B cell (primary cell): ENCODE measurements at regions not wholly inside any gene's neighbourhood (a gene's known extent, or its start where the extent isn't known, plus 50 kb on each side); places are given as distances from the start of the nearest gene placed in this dataset.

Experiments
- ATAC-seq: fragments of 200-7000 bp; cut with Tn5 transposase; one replicate; pipeline ENCODE4 v1.10.0; 2021; ENCODE audit warnings: low read depth, mild to moderate bottlenecking, moderate number of reproducible peaks, moderate library complexity
- CTCF ChIA-PET: fragments of 350-600 bp; sonication (Branson Sonifier 250); formaldehyde crosslinking; loops from one replicate; lab custom pipeline; 2021; ENCODE audit warnings: antibody characterized with exemption, inconsistent platforms; lab: Charles Lee
- POLR2A ChIA-PET: fragments of 350-600 bp; sonication (Branson Sonifier 250); formaldehyde crosslinking; loops from one replicate; lab custom pipeline; 2021; ENCODE audit warnings: antibody characterized with exemption; lab: Charles Lee
- DNase-seq: peaks from one replicate; pipeline ENCODE4 v3.0.0; 2013
- H2AFZ ChIP-seq: 2 replicates; pipeline ENCODE4 v1.6.1; 2012; ENCODE audit warnings: mild to moderate bottlenecking, low read depth, low read length; ENCODE audit not compliant: insufficient read depth, poor library complexity, severe bottlenecking
- H3K27ac ChIP-seq, 2 donors: 1 replicate in 1 of 2; 2 replicates in 1 of 2; pipeline ENCODE4 v1.5.1; 2012 to 2013; ENCODE audit warnings: low read length in 2 of 2, mild to moderate bottlenecking in 2 of 2, moderate library complexity in 1 of 2
- H3K27me3 ChIP-seq, 4 experiments: fragments of 200-600 bp in 1 of 4; sonication (generic) in 1 of 4; replicated peaks in 1 of 4; 1 replicate in 2 of 4; 2 replicates in 2 of 4; pipeline versions ENCODE4 v1.6.1 to v1.7.0; 2013 to 2016; ENCODE audit warnings: low read length in 3 of 4, mild to moderate bottlenecking in 2 of 4, mixed read lengths in 1 of 4, moderate library complexity in 1 of 4; ENCODE audit not compliant: insufficient read depth in 4 of 4, control insufficient read depth in 3 of 4; ENCODE audit errors: control extremely low read depth in 1 of 4
- H3K36me3 ChIP-seq, 2 experiments: replicated peaks in 1 of 2; 1 replicate in 1 of 2; 2 replicates in 1 of 2; pipeline versions ENCODE4 v1.6.1 to v1.7.1; 2013; ENCODE audit warnings: low read length in 1 of 2; ENCODE audit not compliant: insufficient read depth in 2 of 2, control insufficient read depth in 1 of 2; ENCODE audit errors: control extremely low read depth in 1 of 2, extremely low read depth in 1 of 2
- H3K4me1 ChIP-seq, 2 donors: fragments of 200-600 bp in 1 of 2; sonication (generic) in 1 of 2; 1 replicate in 1 of 2; 2 replicates in 1 of 2; pipeline versions ENCODE4 v1.5.1 to v1.6.1; 2013 to 2017; ENCODE audit warnings: low read length in 2 of 2; ENCODE audit not compliant: control insufficient read depth in 2 of 2, insufficient read depth in 2 of 2
- H3K4me2 ChIP-seq: replicated peaks from 2 replicates; pipeline ENCODE3; 2012; ENCODE audit warnings: mild to moderate bottlenecking, low read depth, low read length; ENCODE audit not compliant: poor library complexity, severe bottlenecking
- H3K4me3 ChIP-seq, 5 experiments: fragments of 200-600 bp in 1 of 5; sonication (generic) in 1 of 5; 1 replicate in 3 of 5; 2 replicates in 2 of 5; pipeline versions ENCODE4 v1.5.1 to v1.7.0; 2011 to 2016; ENCODE audit warnings: low read length in 4 of 5, mild to moderate bottlenecking in 4 of 5, low read depth in 2 of 5, control low read depth in 1 of 5, moderate library complexity in 1 of 5; ENCODE audit not compliant: insufficient read depth in 1 of 5; ENCODE audit errors: control extremely low read depth in 1 of 5, extremely low read depth in 1 of 5
- H3K79me2 ChIP-seq: fragments of 200-600 bp; sonication (generic); one replicate; pipeline ENCODE4 v1.6.0; 2016; ENCODE audit warnings: low read length; ENCODE audit not compliant: control insufficient read depth, insufficient read depth
- H3K9ac ChIP-seq: fragments of 200-600 bp; sonication (generic); 2 replicates; pipeline ENCODE4 v1.6.1; 2017; ENCODE audit warnings: mild to moderate bottlenecking, low read length, moderate library complexity
- H3K9me3 ChIP-seq, 3 donors: one replicate each; pipeline versions ENCODE4 v1.6.1 to v1.7.1; 2013; ENCODE audit warnings: low read length in 2 of 3; ENCODE audit not compliant: control insufficient read depth in 2 of 3, insufficient read depth in 1 of 3; ENCODE audit errors: control extremely low read depth in 1 of 3
- H4K20me1 ChIP-seq: 2 replicates; pipeline ENCODE4 v1.6.0; 2012; ENCODE audit warnings: mild to moderate bottlenecking, low read length; ENCODE audit not compliant: insufficient read depth, control insufficient read depth, poor library complexity, severe bottlenecking
- H3K27ac Mint-ChIP-seq: one replicate; pipeline ENCODE4 v1.8.0; 2021; ENCODE audit warnings: mixed read lengths
- H3K27me3 Mint-ChIP-seq: one replicate; pipeline ENCODE4 v1.8.0; 2021; ENCODE audit warnings: mixed read lengths
- H3K4me1 Mint-ChIP-seq: one replicate; pipeline ENCODE4 v1.8.0; 2021; ENCODE audit warnings: mixed read lengths
- H3K4me3 Mint-ChIP-seq: one replicate; pipeline ENCODE4 v1.8.0; 2021; ENCODE audit warnings: mixed read lengths
- H3K9me3 Mint-ChIP-seq: one replicate; pipeline ENCODE4 v1.8.0; 2022; ENCODE audit warnings: mixed read lengths; ENCODE audit not compliant: insufficient read depth
- CTCF ChIP-seq: fragments of 200-600 bp; IDR thresholded peaks from one replicate; pipeline ENCODE4 v1.8.0; 2022; ENCODE audit warnings: antibody characterized with exemption, mild to moderate bottlenecking
- EZH2 ChIP-seq: IDR thresholded peaks from 2 replicates; pipeline ENCODE4 v1.6.1; 2012; ENCODE audit warnings: borderline replicate concordance, low read depth, mild to moderate bottlenecking, moderate library complexity, low read length; ENCODE audit not compliant: insufficient read depth, poor library complexity, severe bottlenecking
- WGBS: methylation state at CpG from one replicate; pipeline ENCODE4 v1.1.5; 2013; ENCODE audit warnings: missing lambda C conversion rate; ENCODE audit not compliant: insufficient coverage; 5-methylcytosine and 5-hydroxymethylcytosine counted together
- intact Hi-C: fragments of 100-400 bp; cut with micrococcal nuclease; formaldehyde crosslinking; loops from one replicate; pipeline ENCODE4 v1.10.0; 2022

DNA sequence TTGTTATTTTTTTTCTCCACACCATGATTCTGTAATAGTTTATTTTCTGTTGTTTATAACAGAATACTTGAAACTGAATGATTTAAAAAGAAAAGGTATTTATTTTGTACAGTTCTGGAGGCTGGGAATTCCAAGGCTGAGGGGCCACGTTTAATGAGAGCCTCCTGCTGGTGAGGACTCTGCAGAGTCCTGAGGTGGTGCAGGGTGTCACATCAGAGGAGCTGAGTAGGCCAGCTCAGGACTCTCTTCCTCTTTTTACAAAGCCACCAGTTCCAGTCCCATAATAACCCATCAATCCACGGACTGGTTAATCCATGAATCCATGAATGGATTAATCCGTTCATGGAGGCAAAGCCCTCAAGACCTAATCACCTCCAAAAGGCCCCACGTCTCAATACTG lies 71.6 kb downstream of the TFAP2A start:
- no peaks in the 10 kb centered on the region for H3K9me3 Mint-ChIP-seq
- H3K4me3 ChIP-seq, result no peak overlapping the region
- H3K4me2 ChIP-seq, result no peak overlapping the region
- H3K4me1 Mint-ChIP-seq, result no peaks in the 10 kb centered on the region
- no peaks in the 10 kb centered on the region for H3K4me1 ChIP-seq
- no peak overlapping the region for H3K9ac ChIP-seq
- no peak overlapping the region for H2AFZ ChIP-seq
- no peaks in the 10 kb centered on the region for H4K20me1 ChIP-seq
- peaks cover 9% of the 10 kb centered on the region for H3K27me3 Mint-ChIP-seq
- TF ChIP-seq CTCF, result no peak
- no peak for TF ChIP-seq EZH2
- H3K27me3 ChIP-seq, result no peaks in the 10 kb centered on the region
- no peak overlapping the region for H3K4me3 Mint-ChIP-seq
- H3K27ac ChIP-seq, result no peak overlapping the region
- no peaks in the 10 kb centered on the region for H3K36me3 ChIP-seq
- intact Hi-C loops, result no loop called here
- 47% methylated on average over 2 of the region's 4 CpGs for WGBS
- no peak for DNase-seq
- no peak for ATAC-seq
- no peak overlapping the region for H3K27ac Mint-ChIP-seq
- no peaks in the 10 kb centered on the region for H3K79me2 ChIP-seq
- CTCF ChIA-PET, result no interaction called here
- POLR2A ChIA-PET, result no interaction called here
- peaks cover 0 to 5% (median 0%) of the 10 kb centered on the region in 3 donors for H3K9me3 ChIP-seq

DNA sequence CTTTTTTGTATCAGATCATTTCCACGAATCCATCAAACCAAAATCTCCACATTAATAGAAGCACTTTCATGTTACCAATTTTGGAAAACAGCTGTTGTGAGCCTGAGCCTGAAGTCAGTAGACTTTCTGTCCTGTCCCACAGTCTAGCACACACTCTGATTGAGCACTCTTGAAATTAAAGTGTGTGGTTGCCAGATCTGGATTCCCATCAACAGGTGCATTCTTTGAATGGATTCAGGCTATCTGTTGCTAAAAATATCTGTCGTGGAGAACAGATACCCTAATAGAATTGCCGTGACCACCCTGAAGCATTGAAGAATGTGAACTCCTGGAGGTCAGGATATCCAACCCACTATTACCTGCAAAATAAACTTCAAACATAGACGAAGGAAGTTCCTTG lies 73.3 kb downstream of the TFAP2A start:
- Mint-ChIP-seq H3K27me3 (peaks cover 12% of the 10 kb centered on the region), H3K27ac (no peak overlapping the region)

More for the DNA sequence above, 73.3 kb downstream of the TFAP2A start:
- POLR2A ChIA-PET, result no interaction called here
- Histone ChIP-seq H2AFZ (no peak overlapping the region), H3K4me2 (no peak overlapping the region), H3K27me3 (no peaks in the 10 kb centered on the region), H3K9ac (no peak overlapping the region), H3K27ac (no peak overlapping the region), H3K79me2 (no peaks in the 10 kb centered on the region), H3K36me3 (no peaks in the 10 kb centered on the region), H3K4me3 (no peak overlapping the region), H3K9me3 (no peaks in the 10 kb centered on the region), H3K4me1 (no peaks in the 10 kb centered on the region), H4K20me1 (no peaks in the 10 kb centered on the region)
- intact Hi-C loops, result no loop called here
- no peak for DNase-seq
- Mint-ChIP-seq H3K4me3 (no peak overlapping the region), H3K4me1 (no peaks in the 10 kb centered on the region), H3K9me3 (no peaks in the 10 kb centered on the region)
- ATAC-seq, result no peak
- WGBS, result 80% methylated on average over 1 of the region's 4 CpGs
- no peak for TF ChIP-seq CTCF
- TF ChIP-seq EZH2, result no peak
- CTCF ChIA-PET, result no interaction called here
